NK-92 treated with Interleukin-12 subunit alpha and Interleukin-12 subunit beta, amount 100 ng/mL, for 24 hours (cell line): ENCODE measurements at regions not wholly inside any gene's neighbourhood (a gene's known extent, or its start where the extent isn't known, plus 50 kb on each side); places are given as distances from the start of the nearest gene placed in this dataset.
"Not testable (repeated sequence)": the region's sequence is repeated elsewhere in the genome, so short reads cannot be mapped to it uniquely, and the experiment has no call there.

Experiments used
- DNase-seq: peaks from one replicate; lab custom pipeline; 2025; lab: John Stamatoyannopoulos, UW

- no peak for DNase-seq
Observed at GRCh38 chr7:149714081-149714909, 59.1 kb downstream of the ZNF467 start.

DNA sequence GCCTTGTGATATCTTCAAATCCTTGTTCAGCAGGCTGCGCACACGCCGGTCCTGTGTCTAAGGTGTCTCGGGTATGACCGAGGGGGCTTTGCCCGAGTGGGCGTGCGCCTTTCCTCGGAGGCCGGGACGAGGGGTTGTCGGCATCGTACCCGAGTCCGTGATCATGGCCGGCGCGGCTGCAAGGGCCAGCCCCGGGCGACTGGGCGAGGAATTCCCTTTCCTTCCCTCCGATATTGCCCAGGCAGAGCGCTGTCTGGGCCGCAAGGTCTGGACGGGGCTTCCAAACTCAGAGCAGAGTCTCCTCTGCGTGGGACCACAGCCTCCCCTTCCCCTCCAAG, 59.7 kb downstream of the ZNF467 start:
- no peak for DNase-seq

- no peak for DNase-seq
Observed at GRCh38 chr7:149713061-149713730, 60.2 kb downstream of the ZNF467 start.

DNA sequence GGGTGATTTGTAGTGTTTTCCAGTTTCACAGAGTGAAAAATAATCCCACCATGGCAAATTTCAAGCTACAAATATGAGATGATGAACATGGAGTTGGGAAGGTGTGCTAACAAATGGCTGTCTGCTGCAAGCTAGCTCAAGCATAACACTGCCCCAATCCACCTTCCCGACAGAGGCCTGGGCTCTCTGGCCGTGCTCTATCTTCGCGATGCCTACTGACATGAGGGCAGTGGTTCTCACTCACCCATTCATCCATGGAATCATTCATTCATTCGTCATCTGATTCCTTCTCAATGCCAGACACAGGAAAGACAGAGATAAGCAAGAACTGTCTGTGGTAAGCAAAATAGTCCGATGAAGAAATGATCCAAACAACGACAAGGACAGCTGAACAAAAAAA, 65.4 kb downstream of the ZNF467 start:
- DNase-seq: no peak

DNA sequence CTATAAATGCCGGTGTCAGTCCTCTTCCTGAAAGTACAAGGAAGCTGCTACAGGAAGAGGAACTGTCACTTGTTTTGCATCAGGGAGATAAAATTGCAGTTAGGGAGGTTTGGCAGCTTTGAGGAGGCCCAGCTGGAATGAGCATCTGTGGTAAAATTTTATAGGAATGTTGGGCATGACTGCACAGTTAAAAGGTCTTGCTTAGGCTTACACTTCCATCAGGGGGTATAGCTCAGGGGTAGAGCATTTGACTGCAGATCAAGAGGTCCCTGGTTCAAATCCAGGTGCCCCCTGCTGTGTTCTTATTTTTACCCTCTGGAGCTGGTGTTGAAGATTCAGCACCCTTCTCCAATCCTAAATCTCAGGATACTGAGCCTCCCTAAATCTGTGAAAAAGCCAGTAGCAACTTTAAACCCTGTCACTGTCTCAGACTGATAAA, 65.9 kb downstream of the ZNF467 start:
- no peak for DNase-seq

DNA sequence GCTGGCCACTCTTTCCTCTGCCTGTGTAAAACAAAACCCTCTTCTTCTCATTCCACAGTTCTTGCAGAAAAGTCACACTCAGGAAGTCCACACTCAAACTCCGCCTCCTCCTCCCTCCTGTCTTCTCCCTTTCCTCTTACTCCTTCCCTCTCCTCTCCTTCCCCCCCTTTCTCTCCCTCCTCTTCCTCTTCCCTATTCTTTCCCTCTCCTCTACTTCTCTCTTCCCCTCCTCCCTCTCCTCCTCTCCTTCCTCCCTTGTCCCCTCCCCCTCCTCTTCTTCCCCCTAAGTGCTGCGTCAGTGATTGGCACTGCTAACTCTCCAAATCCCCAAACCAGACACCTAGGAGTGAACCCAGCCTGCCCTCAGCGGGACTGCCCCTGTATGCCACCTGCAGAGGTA, 67.0 kb downstream of the ZNF467 start:
- no peak for DNase-seq

DNA sequence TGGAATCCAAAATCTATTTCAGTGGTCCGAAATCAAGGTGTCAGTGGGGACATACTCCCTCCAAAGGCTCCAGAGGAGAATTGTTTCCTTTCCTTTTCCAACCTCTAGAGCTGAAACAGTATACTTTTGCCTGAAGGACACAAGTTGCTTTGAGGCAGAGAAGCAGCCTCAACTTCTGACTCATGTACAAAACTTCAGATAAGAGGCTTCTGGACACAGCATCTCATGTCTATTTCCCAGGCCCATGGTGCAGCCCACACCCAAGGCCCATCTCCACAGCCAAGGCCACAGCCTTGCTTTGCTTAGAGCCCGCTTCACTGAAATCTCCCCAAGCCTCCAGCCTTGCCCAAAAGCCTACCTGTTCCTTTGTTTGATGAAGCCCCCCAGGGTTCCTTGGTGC, 68.9 kb downstream of the ZNF467 start:
- no peak for DNase-seq

DNA sequence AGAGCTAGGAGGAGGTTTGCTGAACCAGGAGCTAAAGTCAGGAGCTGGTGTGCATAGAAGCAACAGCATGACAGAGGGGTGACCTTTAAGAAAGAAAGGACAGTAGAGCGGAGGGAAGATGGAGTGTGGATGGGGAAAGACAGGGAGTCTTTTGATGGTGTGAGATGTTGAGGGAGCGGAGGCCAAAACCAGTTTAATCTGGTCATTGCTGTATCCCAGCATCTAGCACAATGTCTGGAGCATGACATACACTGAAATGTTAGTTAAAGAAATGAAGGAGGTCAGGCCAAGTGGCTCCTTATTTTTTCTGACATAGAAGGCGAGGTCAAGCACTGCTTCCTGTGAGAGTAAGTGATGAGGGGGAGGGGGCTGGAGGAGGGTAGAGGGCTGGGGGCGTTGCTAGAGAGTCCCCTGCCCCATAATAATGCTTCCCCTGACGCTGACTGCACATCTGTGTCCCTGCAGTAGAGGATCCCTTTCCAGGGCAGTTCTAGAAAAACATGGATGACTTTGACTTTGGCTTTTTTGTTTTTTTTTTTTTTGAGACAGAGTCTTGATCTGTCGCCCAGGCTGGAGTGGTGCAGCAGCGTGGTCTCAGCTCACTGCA, 70.2 kb downstream of the ZNF467 start:
- no peak for DNase-seq

- no peak for DNase-seq
Observed at GRCh38 chr7:149701495-149702240, 71.7 kb downstream of the ZNF467 start.

GRCh38 chr7:149697767-149698166, 75.6 kb downstream of the ZNF467 start:
- not testable (repeated sequence) for DNase-seq

- no peak for DNase-seq
Observed at GRCh38 chr7:149696280-149696679, 77.1 kb downstream of the ZNF467 start.

DNA sequence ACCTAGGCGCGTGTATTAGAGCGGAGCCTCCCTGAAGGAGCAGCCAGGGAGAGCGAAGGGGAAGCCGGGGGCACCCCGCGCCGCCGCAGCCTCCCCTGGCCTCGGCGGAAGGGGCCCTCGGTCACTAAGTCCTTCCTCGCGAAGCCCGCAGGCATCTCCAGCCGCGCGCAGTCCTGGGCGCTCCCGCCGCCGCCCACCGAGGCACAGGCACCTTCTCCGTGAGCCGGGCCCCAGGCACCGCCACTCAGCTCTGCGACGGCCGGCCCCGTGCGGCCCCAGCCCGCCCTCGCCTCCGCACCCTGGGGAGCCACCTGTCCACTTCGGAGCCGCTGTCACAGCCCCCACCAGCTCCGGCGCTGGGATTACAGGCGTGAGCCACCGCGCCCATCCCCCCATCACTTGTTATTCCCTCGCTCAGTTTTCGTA, 80.8 kb downstream of the ZNF467 start:
- no peak for DNase-seq

DNA sequence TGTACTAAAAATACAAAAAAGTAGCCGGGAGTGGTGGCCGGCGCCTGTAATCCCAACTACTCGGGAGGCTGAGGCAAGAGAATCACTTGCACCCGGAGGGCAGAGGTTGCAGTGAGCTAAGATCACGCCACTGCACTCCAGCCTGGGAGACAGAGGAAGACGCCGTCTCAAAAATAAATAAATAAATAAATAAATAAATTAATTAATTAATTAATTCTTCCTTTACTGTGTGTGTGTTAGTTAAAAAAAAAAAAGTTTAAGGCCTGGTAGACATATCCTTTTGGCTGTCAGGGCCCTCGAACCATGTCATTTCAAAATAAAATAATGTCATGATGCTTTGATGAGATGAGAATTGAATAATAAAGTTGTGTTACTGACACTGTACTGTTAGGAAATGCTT, 81.3 kb downstream of the ZNF467 start:
- no peak for DNase-seq

DNA sequence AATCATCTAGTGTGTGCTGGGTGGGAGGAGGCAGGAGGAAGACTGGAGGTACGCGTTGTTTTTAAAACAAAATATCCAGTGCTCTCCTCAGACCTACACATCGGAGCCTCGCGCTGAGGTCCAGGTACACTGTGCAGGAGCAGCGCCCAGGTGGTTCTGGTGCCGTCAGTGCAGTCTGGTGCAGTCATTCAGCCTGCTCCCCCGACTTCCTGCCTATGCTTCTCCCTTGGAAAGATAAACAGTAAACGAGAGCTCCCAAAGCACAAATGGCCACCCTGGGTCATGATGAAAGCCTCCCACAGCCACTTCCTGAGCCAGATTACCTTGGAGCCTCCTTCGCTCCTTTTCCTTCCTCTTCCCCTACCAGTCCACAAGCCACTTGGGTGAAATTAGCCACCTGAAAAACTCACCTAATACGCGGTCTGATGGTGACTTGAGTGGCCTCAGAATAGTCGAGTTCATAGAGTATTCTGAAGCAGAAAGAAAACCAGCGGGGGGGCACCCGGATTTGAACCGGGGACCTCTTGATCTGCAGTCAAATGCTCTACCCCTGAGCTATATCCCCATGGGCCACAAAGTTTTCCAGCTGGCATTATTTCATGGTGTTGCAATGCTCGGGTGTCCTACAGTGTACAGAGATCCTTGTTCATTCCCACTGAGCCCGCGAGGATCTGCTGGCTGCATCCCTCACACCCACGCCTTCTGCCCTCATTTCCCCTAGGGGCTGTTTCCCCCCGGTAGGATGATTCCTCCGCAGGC, 82.5 kb downstream of the ZNF467 start:
- DNase-seq: no peak

DNA sequence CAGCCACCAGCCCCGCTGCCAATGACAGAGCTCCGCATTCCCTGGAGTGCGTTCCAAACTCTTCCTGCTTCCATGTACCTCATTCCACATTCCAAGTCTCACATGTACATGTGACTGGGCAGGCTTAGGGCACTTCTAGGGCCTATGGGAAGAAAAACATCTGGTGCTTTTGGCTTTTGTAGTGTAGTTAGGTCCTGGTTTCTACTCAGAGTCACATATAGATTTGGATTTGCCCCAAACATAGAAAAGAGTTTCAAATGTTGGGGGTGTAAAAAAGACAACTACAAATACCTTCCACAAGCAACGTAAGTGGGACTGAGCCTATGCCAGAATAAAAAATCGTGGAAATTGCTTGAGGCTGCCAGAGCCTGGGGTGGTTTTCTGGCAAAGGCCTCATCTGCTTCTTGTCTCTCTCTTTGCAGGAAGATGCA, 84.1 kb downstream of the ZNF467 start:
- DNase-seq: no peak

GRCh38 chr7:149688836-149689235, 84.6 kb downstream of the ZNF467 start:
- DNase-seq: no peak

DNA sequence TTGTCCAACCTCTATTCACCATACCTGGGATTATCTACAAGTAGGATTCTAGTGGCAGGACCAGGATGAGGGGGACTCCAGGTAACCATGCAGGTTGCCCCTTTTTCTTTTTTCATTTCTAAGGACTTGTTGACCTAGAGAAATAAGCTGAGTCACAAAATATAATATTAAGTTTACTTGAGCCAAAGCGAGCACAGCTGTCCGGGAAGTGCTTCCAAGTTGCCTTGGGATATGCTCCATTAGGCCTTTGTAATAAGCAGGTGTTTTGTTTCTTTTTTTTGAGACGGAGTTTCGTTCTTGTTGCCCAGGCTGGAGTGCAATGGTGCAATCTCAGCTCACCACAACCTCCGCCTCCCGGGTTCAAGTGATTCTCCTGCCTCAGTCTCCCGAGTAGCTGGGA, 85.6 kb downstream of the ZNF467 start:
- DNase-seq: not testable (repeated sequence)

DNA sequence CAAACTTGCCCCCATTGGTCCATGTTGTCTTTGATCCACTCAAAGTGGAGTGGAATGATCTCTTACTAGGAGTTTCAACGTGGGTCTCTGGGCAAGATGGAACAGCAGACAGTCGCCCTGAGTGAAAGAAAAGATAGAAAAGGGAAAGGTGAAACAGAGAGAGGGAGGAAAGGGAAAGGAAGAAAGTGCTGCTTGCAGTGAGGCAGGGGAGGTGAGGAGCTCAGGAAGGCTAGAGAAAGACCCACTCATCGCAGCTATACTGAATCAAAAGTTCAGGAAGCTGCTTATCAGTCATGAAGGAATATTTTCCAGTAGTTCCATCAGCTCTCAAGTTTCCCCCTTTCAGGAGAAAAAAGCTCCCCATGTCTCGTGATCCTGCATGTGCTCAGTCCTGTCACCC, 86.9 kb downstream of the ZNF467 start:
- DNase-seq: no peak

DNA sequence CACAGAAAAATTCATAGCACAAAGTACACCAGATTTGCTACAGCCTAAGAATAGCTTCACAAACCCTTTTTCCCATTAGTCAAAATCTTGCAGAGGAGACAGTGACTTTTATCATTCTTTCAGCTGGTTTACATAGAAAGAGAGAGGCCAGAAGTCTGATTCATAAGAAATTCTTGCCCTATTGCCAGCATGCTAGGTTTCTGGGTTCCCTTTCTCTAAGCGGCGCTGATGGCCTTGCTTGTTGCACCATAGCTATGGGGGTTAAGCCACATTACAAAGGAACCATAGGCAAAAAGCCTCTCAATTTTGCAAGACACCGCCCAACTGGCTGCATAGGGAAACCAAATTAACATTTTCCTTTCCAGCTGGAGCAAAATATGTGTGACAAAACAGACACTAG, 87.4 kb downstream of the ZNF467 start:
- DNase-seq: no peak

DNA sequence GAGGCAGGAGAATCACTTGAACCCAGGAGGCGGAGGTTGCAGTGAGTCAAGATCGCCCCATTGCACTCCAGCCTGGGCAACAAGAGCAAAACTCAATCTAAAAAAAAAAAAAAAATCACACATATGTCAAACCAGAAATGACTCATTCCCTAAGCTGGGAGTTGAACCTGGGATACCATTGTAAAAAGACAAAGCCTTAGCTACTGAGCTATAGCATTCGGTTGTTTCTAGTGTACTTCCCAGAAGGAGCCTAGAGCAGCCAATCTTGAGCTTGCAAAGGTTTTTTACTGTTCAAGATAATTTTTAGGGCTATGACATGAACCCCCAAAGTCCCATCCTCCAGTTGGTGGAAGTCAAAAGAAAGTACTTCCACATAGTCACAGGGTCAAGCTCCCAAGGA, 87.9 kb downstream of the ZNF467 start:
- no peak for DNase-seq

DNA sequence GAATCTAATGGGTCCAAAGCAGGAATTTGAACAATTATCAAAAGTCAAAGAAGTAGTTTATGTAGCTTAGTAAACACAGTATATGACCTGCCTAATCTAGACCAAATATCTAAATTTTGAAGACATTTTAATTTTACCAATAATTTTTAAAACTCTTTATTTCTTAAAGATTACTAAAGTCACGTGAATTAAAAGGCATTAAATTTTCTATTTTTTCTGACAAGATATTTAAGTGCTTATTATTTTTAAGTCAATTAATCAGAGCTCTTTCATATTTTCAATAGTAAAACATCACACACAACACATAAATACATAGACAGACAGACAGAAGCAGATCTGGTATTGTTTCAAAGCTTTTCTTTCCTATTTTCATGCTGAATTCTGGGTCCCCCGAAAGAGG, 89.5 kb downstream of the ZNF467 start:
- DNase-seq: no peak

GRCh38 chr7:149683181-149683580, 90.2 kb downstream of the ZNF467 start:
- DNase-seq: no peak
